GM10248 (cell line): ENCODE measurements at regions not wholly inside any gene's neighbourhood (a gene's known extent, or its start where the extent isn't known, plus 50 kb on each side); places are given as distances from the start of the nearest gene placed in this dataset.

Experiments used
- CTCF ChIA-PET: fragments of 300-600 bp; sonication (Branson Sonifier 250); formaldehyde crosslinking; extraction: SDS; loops from one replicate; lab custom pipeline; 2021; ENCODE audit warnings: antibody characterized with exemption; lab: Yijun Ruan, JAX
- POLR2A ChIA-PET: fragments of 350-650 bp; sonication (Branson Sonifier 250); formaldehyde crosslinking; extraction: SDS; loops from one replicate; lab custom pipeline; 2020; ENCODE audit warnings: antibody characterized with exemption; lab: Yijun Ruan, JAX
- DNase-seq: peaks from one replicate; pipeline ENCODE4 v3.0.0; 2012; ENCODE audit errors: extremely low spot score
- TF ChIP-seq, protein P1 (sequence below): IDR thresholded peaks from 2 replicates; pipeline ENCODE4 v1.5.1; 2012; ENCODE audit warnings: mild to moderate bottlenecking, low read depth; ENCODE audit errors: extremely low read depth, missing control alignments, control extremely low read depth

DNA sequence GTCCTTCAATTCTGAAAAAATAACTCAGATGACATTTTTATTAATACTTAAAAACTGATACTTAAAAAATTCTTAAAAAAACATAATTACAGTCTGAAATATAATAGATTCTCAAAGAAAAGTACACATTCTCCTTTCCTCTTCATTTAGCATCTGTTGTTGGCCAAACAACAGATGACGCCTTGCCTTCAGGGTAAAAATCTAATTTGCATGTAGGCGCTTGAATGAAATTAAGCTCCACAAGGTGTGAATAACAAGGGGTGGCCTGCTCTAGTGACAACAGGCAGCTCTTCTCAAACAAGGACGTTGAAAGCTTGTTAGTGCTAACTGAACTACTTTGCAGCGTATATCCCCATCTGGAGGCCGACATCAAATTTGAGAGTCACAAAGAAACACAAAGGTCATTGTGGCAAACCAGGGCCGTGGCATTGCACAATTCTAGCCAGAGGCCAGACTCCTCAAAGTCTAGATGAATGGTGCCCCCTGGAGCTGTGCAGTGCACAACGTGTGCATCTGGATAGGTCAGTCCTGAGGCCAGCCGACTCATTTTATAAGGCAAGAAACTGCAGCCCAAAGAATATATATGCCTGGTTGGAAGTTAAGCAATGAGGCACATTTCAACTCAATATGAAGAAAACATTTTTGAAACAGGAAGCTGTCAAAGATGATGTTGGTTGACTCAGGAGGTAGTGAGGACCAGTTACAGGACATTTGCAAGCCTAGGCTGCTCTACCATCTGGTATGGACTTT, 459.2 kb upstream of the RUNX1 start:
- POLR2A ChIA-PET, result no interaction called here
- TF ChIP-seq, protein P1, sequence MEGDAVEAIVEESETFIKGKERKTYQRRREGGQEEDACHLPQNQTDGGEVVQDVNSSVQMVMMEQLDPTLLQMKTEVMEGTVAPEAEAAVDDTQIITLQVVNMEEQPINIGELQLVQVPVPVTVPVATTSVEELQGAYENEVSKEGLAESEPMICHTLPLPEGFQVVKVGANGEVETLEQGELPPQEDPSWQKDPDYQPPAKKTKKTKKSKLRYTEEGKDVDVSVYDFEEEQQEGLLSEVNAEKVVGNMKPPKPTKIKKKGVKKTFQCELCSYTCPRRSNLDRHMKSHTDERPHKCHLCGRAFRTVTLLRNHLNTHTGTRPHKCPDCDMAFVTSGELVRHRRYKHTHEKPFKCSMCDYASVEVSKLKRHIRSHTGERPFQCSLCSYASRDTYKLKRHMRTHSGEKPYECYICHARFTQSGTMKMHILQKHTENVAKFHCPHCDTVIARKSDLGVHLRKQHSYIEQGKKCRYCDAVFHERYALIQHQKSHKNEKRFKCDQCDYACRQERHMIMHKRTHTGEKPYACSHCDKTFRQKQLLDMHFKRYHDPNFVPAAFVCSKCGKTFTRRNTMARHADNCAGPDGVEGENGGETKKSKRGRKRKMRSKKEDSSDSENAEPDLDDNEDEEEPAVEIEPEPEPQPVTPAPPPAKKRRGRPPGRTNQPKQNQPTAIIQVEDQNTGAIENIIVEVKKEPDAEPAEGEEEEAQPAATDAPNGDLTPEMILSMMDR, result no peak
- DNase-seq, result no peak
- CTCF ChIA-PET, result interaction anchor here (0.7 kb wide), 1 partner anchor 16 kb away, joined by 3 read pairs; no protein-coding TSS in a partner anchor

GRCh38 chr21:35507181-35507759, 458.2 kb upstream of the RUNX1 start:
- no peak for DNase-seq
- ChIA-PET POLR2A (no interaction called here), CTCF (no interaction called here)
- TF ChIP-seq, protein P1, result no peak

DNA sequence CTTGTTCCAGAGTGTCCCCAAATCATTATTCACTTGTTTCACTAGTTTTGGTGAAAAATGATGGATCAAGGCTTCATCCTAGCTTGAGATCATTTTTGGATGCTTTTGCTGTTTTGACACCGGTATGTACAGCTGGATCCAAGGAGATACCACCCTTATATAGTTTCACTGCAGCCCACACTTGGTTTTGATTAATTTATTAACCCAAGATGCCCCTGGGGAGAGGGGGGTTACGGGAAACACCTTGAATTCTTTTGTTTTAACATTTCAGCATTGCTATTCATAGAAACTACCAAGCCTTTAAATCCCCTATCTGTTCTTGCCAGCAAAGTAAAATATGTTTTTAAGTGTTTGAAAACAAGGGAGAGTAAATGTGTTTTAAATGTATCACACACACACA, 457.7 kb upstream of the RUNX1 start:
- ChIA-PET POLR2A (no interaction called here), CTCF (no interaction called here)
- no peak for DNase-seq
- TF ChIP-seq, protein P1, result no peak

GRCh38 chr21:35506352-35506751, 457.2 kb upstream of the RUNX1 start:
- CTCF ChIA-PET, result no interaction called here
- POLR2A ChIA-PET, result no interaction called here
- TF ChIP-seq, protein P1, result no peak
- no peak for DNase-seq

DNA sequence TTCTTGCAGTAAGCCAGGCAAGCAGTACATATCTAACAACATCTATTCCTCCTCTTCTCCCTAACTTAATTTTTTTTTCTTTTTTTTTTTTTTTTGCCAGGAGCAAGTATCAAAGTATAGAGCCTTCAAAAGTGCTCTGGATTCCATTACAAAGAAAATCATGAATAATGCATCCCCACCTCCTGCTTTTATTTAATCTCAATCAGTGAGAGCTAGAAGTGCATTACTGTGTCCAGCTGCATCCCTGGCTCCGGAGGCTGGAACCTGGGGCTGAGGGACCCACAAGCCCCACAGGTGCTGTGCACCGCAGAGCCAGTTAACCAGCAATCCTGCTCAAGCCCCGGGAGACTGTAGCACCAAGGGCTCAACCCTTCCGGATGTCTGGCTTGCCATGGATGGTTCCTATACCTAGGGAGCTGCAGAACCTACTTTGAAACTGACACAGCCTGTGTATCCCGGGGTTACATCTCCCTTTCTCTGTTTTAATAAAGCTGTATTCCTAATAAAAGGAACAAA, 455.9 kb upstream of the RUNX1 start:
- CTCF ChIA-PET, result interaction anchor here (0.9 kb wide), 1 partner anchor 245 kb away, joined by 3 read pairs; no protein-coding TSS in a partner anchor
- TF ChIP-seq, protein P1, result no peak
- POLR2A ChIA-PET, result no interaction called here
- no peak for DNase-seq

GRCh38 chr21:35504277-35504676, 455.2 kb upstream of the RUNX1 start:
- TF ChIP-seq, protein P1, result no peak
- POLR2A ChIA-PET, result no interaction called here
- DNase-seq, result no peak
- CTCF ChIA-PET, result interaction anchor here (0.8 kb wide), 1 partner anchor 17 kb away, joined by 3 read pairs; no protein-coding TSS in a partner anchor
